ENCODE measurements at regions not wholly inside any gene's neighbourhood (a gene's known extent, or its start where the extent isn't known, plus 50 kb on each side); places are given as distances from the start of the nearest gene placed in this dataset.
"Not testable (repeated sequence)": the region's sequence is repeated elsewhere in the genome, so short reads cannot be mapped to it uniquely, and the experiment has no call there.

- DNase-seq (ENCODE audit: low read depth): no peak
These were observed 886.4 kb downstream of the DNAJB9 start for GRCh38 chr7:109456116-109456515.

DNA sequence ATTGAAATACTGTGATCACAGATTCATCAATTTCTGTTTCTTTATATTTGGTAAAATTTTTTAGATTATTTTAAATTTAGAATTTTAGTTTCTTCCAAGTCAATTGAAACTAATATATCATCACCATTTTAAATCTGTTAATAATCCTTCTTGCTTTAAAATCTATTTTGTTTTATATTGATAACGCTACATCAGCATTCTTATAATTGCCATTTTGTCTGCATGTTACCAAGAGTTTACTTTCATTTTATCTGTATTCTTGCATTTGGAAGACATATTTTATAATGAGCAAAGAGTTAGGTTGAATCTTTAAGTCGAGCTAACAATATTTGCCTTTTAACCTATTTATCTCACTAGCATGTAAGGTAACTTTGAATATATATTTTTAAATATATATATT, 890.6 kb downstream of the DNAJB9 start:
- DNase-seq (ENCODE audit: low read depth): no peak

- DNase-seq (ENCODE audit: low read depth): no peak
These were observed 892.5 kb downstream of the DNAJB9 start for GRCh38 chr7:109462171-109462570.

- not testable (repeated sequence) for DNase-seq (ENCODE audit: low read depth)
These were observed 898.1 kb downstream of the DNAJB9 start for GRCh38 chr7:109467729-109468128.

DNA sequence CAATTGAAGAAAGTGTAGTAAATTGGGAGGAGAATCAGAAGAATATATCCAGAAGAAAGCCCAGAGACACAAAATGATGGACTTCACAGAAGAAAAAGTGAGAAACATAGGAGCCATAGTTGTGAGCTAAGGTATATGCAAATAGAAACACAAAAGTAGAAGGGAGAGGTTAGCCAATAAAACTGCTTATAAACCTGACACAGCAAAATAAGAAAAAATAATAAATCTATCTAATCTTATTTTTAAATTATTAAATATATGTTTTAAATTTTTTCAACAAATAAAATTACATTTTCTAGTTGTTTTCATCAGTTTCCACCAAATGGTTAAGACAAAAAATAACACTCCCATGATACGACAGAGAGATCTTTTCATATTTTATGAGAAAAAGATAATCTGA, 903.5 kb downstream of the DNAJB9 start:
- no peak for DNase-seq (ENCODE audit: low read depth)

DNA sequence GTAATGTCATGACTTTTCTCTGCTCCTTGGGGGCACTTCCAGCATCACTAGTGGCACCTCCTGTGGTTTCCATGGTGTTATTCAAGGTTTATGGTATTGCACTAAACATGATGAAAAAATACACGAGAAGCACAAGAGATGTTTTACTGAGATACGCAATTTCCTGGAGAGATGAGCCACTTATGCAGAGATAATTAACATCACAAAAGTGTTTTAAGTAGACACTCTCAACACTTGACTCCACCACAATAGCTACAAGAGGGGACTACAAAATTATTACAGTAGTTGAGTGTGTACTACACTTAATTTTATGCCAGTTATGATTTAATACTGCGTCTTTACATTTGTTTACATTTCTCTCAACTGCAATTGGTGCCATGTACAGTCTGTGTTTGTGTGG, 906.7 kb downstream of the DNAJB9 start:
- no peak for DNase-seq (ENCODE audit: low read depth)

DNA sequence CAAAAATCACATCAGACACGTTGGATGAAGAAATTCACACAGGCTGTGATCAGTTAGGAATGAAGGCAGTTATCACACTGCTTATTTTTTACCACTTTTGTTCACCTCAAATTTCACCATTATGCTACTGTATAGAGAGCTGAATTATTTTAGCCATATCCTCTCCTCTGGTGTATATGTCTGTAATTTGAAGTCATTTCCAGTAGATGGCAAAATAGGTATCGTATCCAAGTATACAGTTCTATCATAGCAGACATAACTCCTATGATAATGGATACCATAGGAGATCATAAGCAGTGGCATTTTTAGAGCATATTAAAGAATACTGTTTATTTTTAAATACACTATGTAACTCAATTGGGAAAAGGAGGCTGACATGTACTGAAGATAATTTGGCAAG, 909.7 kb downstream of the DNAJB9 start:
- no peak for DNase-seq (ENCODE audit: low read depth)

DNA sequence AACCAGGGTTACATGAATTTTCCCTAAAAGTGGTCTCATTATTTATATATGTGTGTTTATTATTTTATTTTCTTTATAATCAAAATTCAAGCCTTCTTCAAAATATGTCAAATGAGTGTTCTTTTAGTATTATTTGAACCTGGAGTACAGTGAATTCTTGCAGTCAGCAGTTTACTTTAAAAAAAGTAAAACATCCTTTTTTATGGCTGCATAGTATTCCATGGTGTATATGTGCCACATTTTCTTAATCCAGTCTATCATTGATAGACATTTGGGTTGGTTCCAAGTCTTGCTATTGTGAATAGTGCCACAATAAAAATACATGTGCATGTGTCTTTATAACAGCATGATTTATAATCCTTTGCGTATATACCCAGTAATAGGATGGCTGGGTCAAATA, 920.9 kb downstream of the DNAJB9 start:
- DNase-seq (ENCODE audit: low read depth): not testable (repeated sequence)

GRCh38 chr7:109497053-109497452, 927.4 kb downstream of the DNAJB9 start:
- no peak for DNase-seq (ENCODE audit: low read depth)

- DNase-seq (ENCODE audit: low read depth): no peak
These were observed 928.5 kb downstream of the DNAJB9 start for GRCh38 chr7:109498131-109498530.

- DNase-seq (ENCODE audit: low read depth): no peak
These were observed 933.7 kb downstream of the DNAJB9 start for GRCh38 chr7:109503421-109503820.

GRCh38 chr7:109522585-109522984, 952.9 kb downstream of the DNAJB9 start:
- DNase-seq (ENCODE audit: low read depth): no peak

DNA sequence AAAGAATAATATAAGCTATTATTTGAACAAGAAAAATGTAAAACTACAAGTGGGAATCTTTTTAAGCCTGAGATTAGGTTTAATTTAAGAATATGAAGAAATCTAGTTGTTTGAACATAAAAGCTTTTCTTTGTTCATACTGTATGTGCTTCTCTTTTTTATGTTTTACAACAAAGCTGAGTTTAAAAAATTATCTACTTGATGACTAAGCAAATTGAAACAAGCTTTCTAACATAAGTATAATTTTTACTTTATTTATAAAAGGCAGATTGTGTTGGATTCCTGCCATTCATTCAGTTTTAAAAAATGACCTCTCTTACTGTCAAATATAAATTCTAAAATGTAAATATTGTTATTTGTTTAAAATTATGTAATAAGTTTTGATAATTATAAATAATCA, 958.2 kb downstream of the DNAJB9 start:
- no peak for DNase-seq (ENCODE audit: low read depth)

GRCh38 chr7:109529712-109530111, 960.0 kb downstream of the DNAJB9 start:
- no peak for DNase-seq (ENCODE audit: low read depth)

GRCh38 chr7:109532262-109532992, 962.8 kb downstream of the DNAJB9 start:
- DNase-seq (ENCODE audit: low read depth): no peak

- no peak for DNase-seq (ENCODE audit: low read depth)
These were observed 976.0 kb downstream of the DNAJB9 start for GRCh38 chr7:109545686-109546085.

GRCh38 chr7:109549471-109550193, 980.0 kb downstream of the DNAJB9 start:
- DNase-seq (ENCODE audit: low read depth): no peak

DNA sequence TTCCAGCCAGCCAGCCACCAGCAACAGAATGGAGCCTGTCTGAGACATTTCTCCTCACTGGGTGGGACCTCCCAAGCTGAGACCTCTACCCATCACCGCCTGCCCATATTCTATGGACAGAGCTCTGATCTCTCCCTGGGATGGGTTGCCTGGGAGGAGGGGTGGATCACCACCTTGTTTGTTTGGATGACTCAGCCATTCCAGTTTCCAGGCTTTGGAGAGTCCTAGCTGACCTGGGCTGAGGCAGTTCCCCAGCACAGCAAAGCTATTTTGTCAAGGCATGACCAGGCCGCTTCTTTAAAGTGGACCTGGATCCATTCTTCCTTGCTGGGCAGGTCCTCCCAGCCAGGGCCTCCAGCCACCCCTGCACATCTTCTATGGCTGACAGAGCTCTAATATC, 982.3 kb downstream of the DNAJB9 start:
- no peak for DNase-seq (ENCODE audit: low read depth)

DNA sequence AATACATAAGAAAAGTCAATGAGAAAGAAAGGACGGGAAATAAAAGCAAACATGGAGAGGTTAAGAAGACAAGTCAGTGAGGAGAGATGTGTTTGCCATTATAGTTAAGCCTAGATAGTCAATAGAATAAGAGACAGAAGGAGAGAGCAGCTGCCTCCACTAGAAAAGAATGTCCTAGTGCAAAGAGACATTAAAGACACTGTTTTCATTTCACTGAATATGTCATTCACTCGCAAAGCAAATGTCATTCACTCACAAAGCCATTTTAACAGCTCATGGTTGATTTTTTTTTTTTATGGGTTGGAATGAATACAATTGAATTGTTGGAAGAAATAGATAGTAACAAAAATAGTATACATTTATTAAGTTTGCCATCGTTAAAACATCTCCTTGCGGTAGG, 1007.6 kb downstream of the DNAJB9 start:
- DNase-seq (ENCODE audit: low read depth): no peak

- DNase-seq (ENCODE audit: low read depth): no peak
These were observed 1010.2 kb downstream of the DNAJB9 start for GRCh38 chr7:109579901-109580300.

- no peak for DNase-seq (ENCODE audit: low read depth)
These were observed 1012.5 kb downstream of the DNAJB9 start for GRCh38 chr7:109582211-109582610.

DNA sequence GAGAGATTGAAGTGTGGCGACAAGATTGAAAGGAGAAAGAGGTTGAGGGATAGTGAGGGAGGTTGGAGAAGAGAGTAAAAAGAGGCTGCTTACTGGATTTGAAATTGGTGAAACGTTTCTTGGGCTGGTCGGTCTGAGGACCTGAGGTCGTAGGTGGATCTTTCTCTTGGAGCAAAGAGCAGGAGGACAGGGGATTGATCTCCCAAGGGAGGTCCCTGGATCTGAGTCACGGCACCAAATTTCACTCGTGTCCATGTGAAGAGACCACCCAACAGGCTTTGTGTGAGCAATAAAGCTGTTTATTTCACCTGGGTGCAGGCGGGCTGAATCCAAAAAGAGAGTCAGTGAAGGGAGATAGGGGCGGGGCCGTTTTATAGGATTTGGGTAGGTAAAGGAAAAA, 1027.3 kb downstream of the DNAJB9 start:
- DNase-seq (ENCODE audit: low read depth): not testable (repeated sequence)

GRCh38 chr7:109611656-109612055, 1042.0 kb downstream of the DNAJB9 start:
- DNase-seq (ENCODE audit: low read depth): no peak

Measured in LHCN-M2 (cell line).